Medulla oblongata (tissue), 1 donor: ENCODE measurements at regions not wholly inside any gene's neighbourhood (a gene's known extent, or its start where the extent isn't known, plus 50 kb on each side); places are given as distances from the start of the nearest gene placed in this dataset.
"Not testable (repeated sequence)": the region's sequence is repeated elsewhere in the genome, so short reads cannot be mapped to it uniquely, and the experiment has no call there.

ENCODE experiments used
- DNase-seq: peaks from one replicate; pipeline ENCODE4 v3.0.0-alpha.2; 2015; ENCODE audit errors: extremely low spot score

GRCh38 chr5:120147911-120148310 is 316.2 kb upstream of the PRR16 start:
- not testable (repeated sequence) for DNase-seq

- no peak for DNase-seq
These were observed 313.3 kb upstream of the PRR16 start for GRCh38 chr5:120150770-120151169.

GRCh38 chr5:120151181-120151580 is 312.9 kb upstream of the PRR16 start:
- DNase-seq = no peak

- DNase-seq = no peak
These were observed 312.3 kb upstream of the PRR16 start for GRCh38 chr5:120151825-120152224.

- DNase-seq = no peak
These were observed 311.6 kb upstream of the PRR16 start for GRCh38 chr5:120152472-120152871.

- no peak for DNase-seq
These were observed 311.2 kb upstream of the PRR16 start for GRCh38 chr5:120152931-120153330.

- no peak for DNase-seq
These were observed 310.5 kb upstream of the PRR16 start for GRCh38 chr5:120153551-120153950.

- DNase-seq = no peak
These were observed 308.2 kb upstream of the PRR16 start for GRCh38 chr5:120155873-120156272.

- no peak for DNase-seq
These were observed 305.9 kb upstream of the PRR16 start for GRCh38 chr5:120158211-120158610.

- no peak for DNase-seq
These were observed 304.9 kb upstream of the PRR16 start for GRCh38 chr5:120159155-120159554.

- no peak for DNase-seq
These were observed 303.8 kb upstream of the PRR16 start for GRCh38 chr5:120160124-120160895.

GRCh38 chr5:120162321-120162720 is 301.8 kb upstream of the PRR16 start:
- no peak for DNase-seq

- no peak for DNase-seq
These were observed 300.1 kb upstream of the PRR16 start for GRCh38 chr5:120164037-120164436.

- peak; percentile 39 for DNase-seq
These were observed 299.1 kb upstream of the PRR16 start for GRCh38 chr5:120164986-120165385.

GRCh38 chr5:120173125-120173524 is 291.0 kb upstream of the PRR16 start:
- no peak for DNase-seq

- DNase-seq = no peak
These were observed 290.0 kb upstream of the PRR16 start for GRCh38 chr5:120174089-120174488.

GRCh38 chr5:120181238-120181637 is 282.9 kb upstream of the PRR16 start:
- DNase-seq = not testable (repeated sequence)

GRCh38 chr5:120194650-120195049 is 269.4 kb upstream of the PRR16 start:
- not testable (repeated sequence) for DNase-seq

GRCh38 chr5:120199559-120199958 is 264.5 kb upstream of the PRR16 start:
- DNase-seq = no peak

GRCh38 chr5:120207129-120207528 is 257.0 kb upstream of the PRR16 start:
- DNase-seq = no peak

- DNase-seq = no peak
These were observed 247.1 kb upstream of the PRR16 start for GRCh38 chr5:120217001-120217400.

- DNase-seq = no peak
These were observed 244.1 kb upstream of the PRR16 start for GRCh38 chr5:120219988-120220387.

GRCh38 chr5:120225524-120225923 is 238.6 kb upstream of the PRR16 start:
- DNase-seq = no peak
